HG02884 (cell line): ENCODE measurements at regions not wholly inside any gene's neighbourhood (a gene's known extent, or its start where the extent isn't known, plus 50 kb on each side); places are given as distances from the start of the nearest gene placed in this dataset.
"Not testable (repeated sequence)": the region's sequence is repeated elsewhere in the genome, so short reads cannot be mapped to it uniquely, and the experiment has no call there.

Source experiments
- ATAC-seq: cut with Tn5 transposase; IDR thresholded peaks from one replicate; pipeline ENCODE4 v1.9.1; 2021; ENCODE audit warnings: mild to moderate bottlenecking, moderate library complexity; ENCODE audit not compliant: unreplicated experiment

DNA sequence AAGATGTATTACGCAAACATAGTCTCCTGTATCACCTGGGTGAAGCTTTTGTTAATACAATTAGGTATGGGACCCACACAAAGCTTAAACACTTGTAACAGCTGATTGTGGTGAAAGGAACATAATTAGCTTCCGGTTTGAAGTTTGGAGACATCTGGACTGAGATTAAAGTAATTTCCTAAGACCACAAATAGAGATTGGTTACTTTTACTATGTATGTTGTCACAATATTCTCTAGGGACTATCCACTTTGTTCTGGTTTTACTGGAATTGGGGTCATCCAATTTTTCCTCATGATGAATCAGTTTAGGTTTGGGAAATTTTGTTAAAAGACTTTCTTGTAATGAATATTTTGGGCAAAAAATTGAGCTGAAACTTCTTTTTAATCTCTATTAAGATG is 71.8 kb upstream of the SAMSN1 start:
- no peak for ATAC-seq

DNA sequence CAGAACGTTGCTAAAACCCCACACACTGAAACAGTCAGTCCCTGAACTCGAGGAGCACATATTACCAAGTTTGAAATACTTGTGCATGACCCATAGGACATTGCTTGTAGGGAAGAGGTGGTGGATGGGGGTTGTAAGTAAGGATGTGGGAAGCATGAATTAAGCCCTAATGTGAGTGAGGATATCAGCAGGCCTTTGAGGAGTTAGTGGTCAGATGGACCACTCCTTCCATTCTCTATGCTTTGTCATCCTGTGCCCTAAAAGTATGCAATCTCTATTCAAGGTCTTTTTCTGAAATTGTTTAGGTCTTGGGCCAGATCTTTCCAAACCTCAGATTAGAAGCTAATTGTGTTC is 70.9 kb upstream of the SAMSN1 start:
- no peak for ATAC-seq

DNA sequence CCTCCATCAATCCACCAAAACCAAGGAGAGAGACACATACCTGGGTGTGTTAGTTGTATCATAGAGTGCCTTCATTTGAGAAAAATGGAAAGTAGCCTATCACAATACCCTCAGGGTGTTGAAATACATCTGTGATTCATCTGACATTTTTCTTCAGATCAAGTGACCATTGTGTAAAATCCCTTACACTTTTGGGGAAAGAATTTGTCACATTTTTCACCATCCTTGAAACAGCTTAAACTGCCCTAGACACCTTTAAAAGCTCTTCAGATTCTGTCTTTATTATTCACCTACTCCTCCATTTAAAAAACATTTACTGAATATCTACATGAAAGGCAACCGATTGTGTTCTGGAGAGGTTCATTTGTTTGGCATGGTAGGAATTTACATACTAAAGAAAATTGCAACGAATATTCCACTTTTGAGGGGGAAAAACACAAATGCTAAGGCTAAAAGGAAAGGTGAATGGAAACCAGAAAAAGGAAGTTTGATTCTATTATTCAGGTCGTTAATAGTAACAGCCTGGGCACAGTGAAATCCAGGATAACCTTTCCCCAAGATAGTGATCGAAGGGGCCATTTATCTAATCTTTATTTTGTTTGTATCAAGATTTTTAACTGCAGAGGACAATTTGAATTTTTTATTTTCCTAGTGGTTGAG is 70.4 kb upstream of the SAMSN1 start:
- ATAC-seq: no peak

DNA sequence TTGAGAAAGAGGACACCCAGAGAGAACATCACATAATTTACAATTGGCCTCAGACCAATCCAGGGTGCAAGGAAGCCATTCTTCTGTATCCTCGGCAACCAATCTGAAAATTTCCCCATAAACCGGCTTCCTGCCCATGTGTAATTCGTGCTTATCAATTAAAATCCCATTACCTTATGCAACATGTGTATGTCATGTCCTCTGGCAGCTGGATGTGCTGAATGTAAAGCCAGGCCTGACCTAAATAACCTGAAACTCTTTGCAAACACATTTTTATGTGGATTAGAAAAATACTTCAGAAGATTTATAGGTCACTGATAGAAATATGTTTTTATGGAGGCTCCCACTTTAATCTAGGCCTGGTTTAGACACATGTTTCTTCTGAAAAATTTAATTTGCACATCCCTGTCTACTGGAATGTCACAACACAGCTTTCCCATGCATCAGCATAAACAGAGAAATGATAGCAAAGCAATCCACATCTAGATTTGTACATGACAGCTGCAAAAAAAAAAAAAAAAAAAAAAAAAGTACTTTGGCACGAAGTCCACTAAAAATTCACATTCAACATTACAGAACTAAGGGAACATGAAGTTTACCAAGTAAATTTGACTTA is 69.4 kb upstream of the SAMSN1 start:
- no peak for ATAC-seq

DNA sequence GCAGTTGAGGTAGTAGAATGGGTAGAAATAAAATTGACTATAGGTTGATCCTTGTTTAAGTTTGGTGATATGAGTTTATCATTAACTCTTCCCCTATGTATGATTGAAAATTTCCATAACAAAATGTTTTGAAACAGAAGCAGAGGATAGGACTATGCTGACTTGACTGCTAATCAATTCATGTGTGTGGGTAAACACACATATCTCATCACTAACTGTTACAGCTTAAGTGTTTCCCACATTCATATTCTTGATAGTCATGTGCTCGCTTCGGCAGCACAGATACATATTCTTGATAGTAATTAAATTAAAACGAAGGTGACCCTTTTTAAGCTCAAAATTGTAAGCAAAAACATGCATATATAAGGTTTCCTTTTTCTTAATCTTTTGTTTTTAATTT is 68.2 kb upstream of the SAMSN1 start:
- no peak for ATAC-seq

DNA sequence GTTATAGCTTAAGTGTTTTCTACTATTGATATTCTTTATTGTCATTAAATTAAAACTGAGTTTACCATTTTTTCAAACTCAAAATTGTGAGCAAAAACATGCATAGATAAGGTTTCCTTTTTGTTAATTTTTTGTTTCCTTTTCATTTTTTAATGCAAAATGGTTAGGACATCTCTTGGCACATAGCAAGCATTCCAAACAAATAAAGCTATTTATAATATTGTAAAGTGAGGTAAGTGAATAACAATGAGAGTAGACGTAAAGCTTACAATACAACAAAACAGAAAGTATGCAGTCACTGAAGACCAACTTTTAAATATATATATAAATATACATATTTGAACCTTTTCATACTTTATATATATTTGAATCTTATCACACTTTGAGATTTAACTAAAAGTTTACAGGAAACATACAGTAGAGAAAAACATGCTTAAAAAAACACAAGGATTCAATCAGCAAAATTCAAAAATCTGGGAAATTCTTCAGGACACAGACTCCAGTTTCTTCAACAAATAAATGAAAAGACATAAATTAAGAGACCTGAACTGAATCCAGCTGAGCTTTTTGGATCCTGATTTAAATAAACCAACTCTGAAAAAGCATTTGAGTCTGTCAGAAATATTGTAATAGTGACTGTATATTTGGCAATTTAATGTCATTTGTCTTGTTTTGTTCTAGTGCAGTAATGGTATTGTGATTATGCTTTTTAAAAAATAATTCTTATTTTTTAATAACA is 67.5 kb upstream of the SAMSN1 start:
- ATAC-seq: no peak

DNA sequence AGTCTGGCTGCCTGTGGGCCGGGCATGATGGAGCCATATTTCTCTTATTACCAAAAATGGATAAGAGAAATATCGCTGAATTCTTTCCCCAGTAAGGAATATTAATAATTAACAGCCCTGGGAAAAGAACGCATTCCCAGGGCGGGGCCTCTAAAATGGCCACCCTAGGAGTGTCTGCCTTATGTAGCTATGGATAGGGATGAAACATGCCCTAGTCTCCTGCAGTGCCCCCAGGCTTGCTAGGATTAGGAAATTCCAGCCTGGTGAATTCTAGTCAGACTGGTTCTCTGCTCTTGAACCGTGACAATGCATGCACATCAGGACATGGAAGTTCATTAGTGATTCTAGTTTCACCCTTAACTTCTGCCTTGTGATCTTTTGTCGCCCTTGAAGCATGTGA is 64.0 kb upstream of the SAMSN1 start:
- not testable (repeated sequence) for ATAC-seq

DNA sequence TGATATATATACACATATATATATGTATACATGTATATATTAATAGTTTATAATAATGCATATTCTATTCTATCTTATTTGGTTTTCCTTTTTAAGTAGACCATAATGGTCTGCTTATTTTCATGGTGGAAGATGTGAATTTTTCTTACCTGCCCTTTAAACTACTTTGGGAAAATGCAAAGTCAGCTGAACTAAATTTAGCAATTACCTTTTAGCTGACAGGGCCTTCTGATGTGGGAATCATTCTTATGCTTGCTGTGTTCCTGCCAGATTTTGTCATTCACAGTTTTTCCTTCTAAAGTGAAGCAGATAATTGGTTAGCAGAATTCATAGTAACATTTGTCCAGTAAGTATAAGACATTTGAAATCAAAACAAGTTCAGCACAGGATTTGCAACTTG is 63.2 kb upstream of the SAMSN1 start:
- ATAC-seq: no peak

DNA sequence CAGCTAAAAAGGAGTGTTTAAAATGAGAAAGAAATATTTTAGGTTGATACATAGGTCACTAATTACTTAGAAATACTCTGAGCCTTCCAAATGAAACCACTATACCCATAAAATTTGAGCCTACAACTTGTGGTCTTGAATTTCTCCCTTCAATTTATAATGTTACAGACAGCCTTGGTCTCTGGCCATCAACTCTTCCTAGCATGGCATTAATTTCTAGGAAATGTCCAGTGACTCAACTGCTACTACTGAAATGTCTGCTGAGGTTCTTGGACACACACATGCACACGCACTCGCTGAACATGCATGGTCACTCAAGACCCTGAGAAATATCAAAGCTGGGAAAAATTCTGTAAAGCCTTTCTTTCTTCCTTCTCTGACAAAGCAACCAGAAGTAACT is 61.1 kb upstream of the SAMSN1 start:
- ATAC-seq: no peak

DNA sequence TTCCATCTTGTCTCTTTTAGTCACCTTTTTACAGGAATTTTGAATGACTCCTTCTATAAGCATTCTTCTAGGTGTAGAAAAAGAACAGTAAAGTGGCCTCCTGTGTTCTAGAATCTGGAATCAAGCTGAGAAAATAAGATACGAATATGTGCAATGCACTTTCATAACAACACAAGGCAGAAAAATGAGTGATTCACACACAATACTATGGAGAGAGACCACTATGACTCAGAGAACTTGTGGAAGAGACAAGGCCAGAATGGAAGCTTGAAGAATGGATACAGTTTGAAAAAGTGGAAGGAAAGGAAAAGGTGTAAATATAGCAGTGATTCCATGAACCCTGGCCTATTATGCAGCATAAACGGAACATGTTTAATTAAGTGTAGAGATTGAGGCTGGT is 57.1 kb upstream of the SAMSN1 start:
- ATAC-seq: no peak

DNA sequence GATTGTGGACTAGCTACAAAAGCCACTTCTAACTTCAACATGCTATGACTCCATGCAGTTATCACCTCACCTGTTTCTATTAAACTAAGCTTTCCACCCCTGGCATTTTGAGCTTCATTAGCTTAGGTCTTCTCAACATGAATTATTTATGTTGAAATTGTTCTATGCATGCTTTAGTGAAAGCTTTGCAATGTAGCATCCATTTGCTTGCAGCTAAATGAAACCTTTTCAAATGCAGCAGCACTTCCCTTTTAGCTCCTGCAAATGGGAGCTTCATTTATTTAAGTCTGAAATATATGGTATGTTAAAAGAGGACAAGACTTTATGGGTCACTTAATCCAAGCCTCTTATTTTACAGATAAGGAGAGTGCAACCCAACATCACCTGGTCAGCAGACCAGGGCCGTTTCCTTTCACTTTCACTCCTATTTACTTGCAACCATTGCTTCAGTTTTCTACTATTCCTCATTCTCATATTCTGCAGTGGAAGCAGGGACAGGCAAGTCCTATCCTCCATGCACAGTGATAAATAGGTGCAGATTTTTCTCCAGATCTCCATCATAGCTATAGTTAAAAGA is 56.4 kb upstream of the SAMSN1 start:
- peak; percentile 73 for ATAC-seq

DNA sequence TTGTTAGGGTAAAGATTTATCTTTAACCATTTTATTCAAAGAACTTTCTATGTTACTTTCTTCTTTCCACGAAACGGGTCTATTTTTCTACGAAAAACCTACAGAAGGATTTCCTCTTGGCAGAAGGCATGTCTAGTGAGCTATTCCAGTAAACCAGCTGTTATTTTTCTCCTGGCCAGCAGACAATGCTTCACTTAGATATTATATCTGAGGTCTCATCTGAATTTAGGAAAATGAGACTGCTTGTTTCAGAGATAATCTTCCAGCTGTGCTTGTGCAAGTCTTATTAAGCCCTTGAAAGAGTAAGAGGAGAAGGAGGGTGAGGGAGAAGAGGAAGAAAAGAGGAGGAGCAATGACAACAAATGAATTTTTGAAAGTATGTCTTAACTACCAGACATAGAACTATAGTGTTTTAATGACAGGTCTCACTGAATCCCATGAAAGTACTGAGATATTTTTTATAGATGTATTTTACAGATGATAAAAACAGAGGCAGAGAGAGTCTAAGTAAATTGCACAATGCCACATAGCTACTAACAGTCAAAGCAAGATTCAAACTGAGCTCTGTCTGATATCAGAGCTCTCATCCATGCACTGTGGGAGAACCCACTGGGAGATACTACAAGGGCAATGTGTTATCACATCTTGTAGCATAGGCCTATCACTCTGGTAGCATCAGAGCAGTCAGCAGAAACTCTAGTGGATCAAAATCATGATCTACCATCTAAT is 54.6 kb upstream of the SAMSN1 start:
- ATAC-seq: no peak

DNA sequence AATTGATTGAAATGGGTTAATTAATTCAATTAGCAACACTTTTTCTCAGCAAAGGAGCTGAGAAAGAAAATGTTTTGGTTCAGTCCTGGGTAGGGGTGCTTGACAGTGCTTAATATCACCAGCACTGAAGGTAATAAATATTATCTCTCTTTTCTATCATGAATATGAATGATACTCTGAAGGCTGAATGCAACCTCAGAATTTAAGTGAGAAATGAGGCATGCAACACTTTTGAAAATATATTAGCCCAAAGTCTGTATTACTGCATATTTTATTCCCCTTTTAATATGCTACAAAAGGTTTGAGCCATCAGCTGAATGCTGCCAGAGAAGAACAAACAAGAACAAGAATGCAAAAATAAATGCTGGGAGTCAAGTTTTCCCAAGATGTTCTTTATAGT is 52.0 kb upstream of the SAMSN1 start:
- no peak for ATAC-seq
